OCI-LY7 (cell line): ENCODE measurements at regions not wholly inside any gene's neighbourhood (a gene's known extent, or its start where the extent isn't known, plus 50 kb on each side); places are given as distances from the start of the nearest gene placed in this dataset.

Experiments used
- BruUV-seq: library from RNA; stranded (reverse); fragments of 400-500 nt; replicated peaks from 2 replicates; lab custom pipeline; 2021; lab: Mats Ljungman, UMichigan
- CTCF ChIA-PET: fragments of 300-600 bp; sonication (Branson Sonifier 250); formaldehyde crosslinking; loops from one replicate; lab custom pipeline; 2022; ENCODE audit warnings: antibody characterized with exemption; ENCODE audit not compliant: unreplicated experiment; lab: Charles Lee
- POLR2A ChIA-PET: fragments of 300-600 bp; sonication (Branson Sonifier 250); formaldehyde crosslinking; loops from one replicate; lab custom pipeline; 2022; ENCODE audit warnings: antibody characterized with exemption; lab: Charles Lee
- DNase-seq: peaks from one replicate; pipeline ENCODE4 v3.0.0-alpha.2; 2015; ENCODE audit warnings: low spot score
- H2AFZ ChIP-seq: fragments of 200-600 bp; sonication (generic), shearing (Covaris generic); 2 replicates; pipeline ENCODE4 v1.6.1; 2014; ENCODE audit warnings: mild to moderate bottlenecking, antibody characterized with exemption, low read length, moderate library complexity
- H3K27ac ChIP-seq: fragments of 200-600 bp; sonication (generic); 2 replicates; pipeline ENCODE4 v1.5.1; 2014; ENCODE audit warnings: mixed run types, low read depth, mild to moderate bottlenecking, moderate library complexity, low read length, inconsistent platforms; ENCODE audit not compliant: poor library complexity, severe bottlenecking
- H3K36me3 ChIP-seq: fragments of 200-600 bp; sonication (generic); 2 replicates; pipeline ENCODE4 v1.6.1; 2014; ENCODE audit warnings: mild to moderate bottlenecking, antibody characterized with exemption, low read length, moderate library complexity, mixed read lengths; ENCODE audit not compliant: insufficient read depth
- H3K4me1 ChIP-seq: fragments of 200-600 bp; sonication (generic); 2 replicates; pipeline ENCODE4 v1.5.1; 2014; ENCODE audit warnings: mild to moderate bottlenecking, low read length; ENCODE audit not compliant: insufficient read depth, poor library complexity, severe bottlenecking
- H3K4me2 ChIP-seq: fragments of 200-600 bp; sonication (generic); 2 replicates; pipeline ENCODE4 v1.6.1; 2014; ENCODE audit warnings: mild to moderate bottlenecking, low read length
- H3K4me3 ChIP-seq: fragments of 200-600 bp; sonication (generic); 2 replicates; pipeline ENCODE4 v1.5.1; 2014; ENCODE audit warnings: mild to moderate bottlenecking, low read depth, low read length; ENCODE audit not compliant: poor library complexity, severe bottlenecking
- H3K79me2 ChIP-seq: fragments of 200-600 bp; sonication (generic); 2 replicates; pipeline ENCODE4 v1.6.1; 2016; ENCODE audit warnings: low read depth, mild to moderate bottlenecking, low read length, moderate library complexity, mixed read lengths; ENCODE audit not compliant: insufficient read depth
- H3K9me2 ChIP-seq: fragments of 200-600 bp; sonication (generic); 2 replicates; pipeline ENCODE4 v1.6.1; 2016; ENCODE audit warnings: mild to moderate bottlenecking, low read length, mixed read lengths; ENCODE audit not compliant: insufficient read depth
- H3K9me3 ChIP-seq: fragments of 200-600 bp; sonication (generic); 2 replicates; pipeline ENCODE4 v1.6.1; 2014; ENCODE audit warnings: mild to moderate bottlenecking, mixed run types, low read length, mixed read lengths
- H4K20me1 ChIP-seq: fragments of 200-600 bp; sonication (generic); 2 replicates; pipeline ENCODE4 v1.6.1; 2014; ENCODE audit warnings: mild to moderate bottlenecking, antibody characterized with exemption, low read length, moderate library complexity, mixed read lengths; ENCODE audit not compliant: insufficient read depth
- EZH2phosphoT487 ChIP-seq: fragments of 200-600 bp; sonication (generic); IDR thresholded peaks from 2 replicates; pipeline ENCODE4 v1.6.1; 2018; ENCODE audit warnings: low read depth, borderline replicate concordance, mild to moderate bottlenecking, mixed run types, antibody characterized with exemption, low read length, moderate library complexity, mixed read lengths
- intact Hi-C: fragments of 100-400 bp; cut with micrococcal nuclease; formaldehyde crosslinking; loops from one replicate; pipeline ENCODE4 v1.10.0; 2022; ENCODE audit not compliant: unreplicated experiment
- TF ChIP-seq, protein P1 (sequence below): fragments of 200-600 bp; sonication (generic); conservative IDR thresholded peaks from 2 replicates; pipeline ENCODE4 v1.5.1; 2014; ENCODE audit warnings: mild to moderate bottlenecking, antibody characterized with exemption, low read length, moderate library complexity, mixed read lengths

DNA sequence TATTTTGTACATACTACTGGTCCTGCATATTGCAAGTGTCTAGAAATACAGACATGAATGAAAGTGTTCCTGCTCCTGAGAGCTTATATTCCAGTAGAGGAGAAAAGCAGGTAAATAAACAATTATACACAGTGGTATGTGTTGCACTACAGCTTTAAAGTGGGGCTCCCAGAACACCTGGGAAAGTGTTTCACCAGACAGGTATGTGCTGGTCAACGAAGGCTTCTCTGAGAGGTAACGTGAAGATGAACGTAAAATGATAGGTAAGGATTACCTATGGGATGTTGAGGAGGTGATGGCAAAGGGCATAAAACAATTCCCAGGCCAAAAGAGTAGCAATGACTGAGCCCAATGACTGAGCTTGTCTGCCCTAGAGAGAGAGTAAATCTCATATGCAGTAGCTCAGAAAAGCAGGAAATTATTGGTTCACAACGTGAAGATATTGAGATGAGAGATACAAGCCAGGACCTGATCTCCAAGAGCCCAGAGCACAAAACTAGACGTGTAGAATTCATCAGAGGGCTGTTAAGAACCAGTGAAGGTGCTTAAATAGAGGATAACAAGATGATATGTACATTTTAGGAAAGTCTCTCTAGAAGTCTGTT is 459.1 kb upstream of the BCHE start:
- H3K4me1 ChIP-seq, result no peaks in the 10 kb centered on the region
- H3K9me2 ChIP-seq, result no peaks in the 10 kb centered on the region
- TF ChIP-seq, protein P1, sequence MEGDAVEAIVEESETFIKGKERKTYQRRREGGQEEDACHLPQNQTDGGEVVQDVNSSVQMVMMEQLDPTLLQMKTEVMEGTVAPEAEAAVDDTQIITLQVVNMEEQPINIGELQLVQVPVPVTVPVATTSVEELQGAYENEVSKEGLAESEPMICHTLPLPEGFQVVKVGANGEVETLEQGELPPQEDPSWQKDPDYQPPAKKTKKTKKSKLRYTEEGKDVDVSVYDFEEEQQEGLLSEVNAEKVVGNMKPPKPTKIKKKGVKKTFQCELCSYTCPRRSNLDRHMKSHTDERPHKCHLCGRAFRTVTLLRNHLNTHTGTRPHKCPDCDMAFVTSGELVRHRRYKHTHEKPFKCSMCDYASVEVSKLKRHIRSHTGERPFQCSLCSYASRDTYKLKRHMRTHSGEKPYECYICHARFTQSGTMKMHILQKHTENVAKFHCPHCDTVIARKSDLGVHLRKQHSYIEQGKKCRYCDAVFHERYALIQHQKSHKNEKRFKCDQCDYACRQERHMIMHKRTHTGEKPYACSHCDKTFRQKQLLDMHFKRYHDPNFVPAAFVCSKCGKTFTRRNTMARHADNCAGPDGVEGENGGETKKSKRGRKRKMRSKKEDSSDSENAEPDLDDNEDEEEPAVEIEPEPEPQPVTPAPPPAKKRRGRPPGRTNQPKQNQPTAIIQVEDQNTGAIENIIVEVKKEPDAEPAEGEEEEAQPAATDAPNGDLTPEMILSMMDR, result no peak
- TF ChIP-seq EZH2phosphoT487, result no peak
- H3K27ac ChIP-seq, result no peak overlapping the region
- H3K4me3 ChIP-seq, result no peak overlapping the region
- H3K79me2 ChIP-seq, result no peaks in the 10 kb centered on the region
- H4K20me1 ChIP-seq, result no peaks in the 10 kb centered on the region
- H2AFZ ChIP-seq, result no peak overlapping the region
- ChIA-PET POLR2A (interaction anchor here (0.6 kb wide), 1 partner anchor 661 kb away, joined by 3 read pairs; no protein-coding TSS in a partner anchor), CTCF (no interaction called here)
- no peaks in the 10 kb centered on the region for H3K9me3 ChIP-seq
- H3K36me3 ChIP-seq, result no peaks in the 10 kb centered on the region
- no peak for DNase-seq
- BruUV-seq, result no TSS peak
- intact Hi-C loops, result no loop called here
- no peak overlapping the region for H3K4me2 ChIP-seq

DNA sequence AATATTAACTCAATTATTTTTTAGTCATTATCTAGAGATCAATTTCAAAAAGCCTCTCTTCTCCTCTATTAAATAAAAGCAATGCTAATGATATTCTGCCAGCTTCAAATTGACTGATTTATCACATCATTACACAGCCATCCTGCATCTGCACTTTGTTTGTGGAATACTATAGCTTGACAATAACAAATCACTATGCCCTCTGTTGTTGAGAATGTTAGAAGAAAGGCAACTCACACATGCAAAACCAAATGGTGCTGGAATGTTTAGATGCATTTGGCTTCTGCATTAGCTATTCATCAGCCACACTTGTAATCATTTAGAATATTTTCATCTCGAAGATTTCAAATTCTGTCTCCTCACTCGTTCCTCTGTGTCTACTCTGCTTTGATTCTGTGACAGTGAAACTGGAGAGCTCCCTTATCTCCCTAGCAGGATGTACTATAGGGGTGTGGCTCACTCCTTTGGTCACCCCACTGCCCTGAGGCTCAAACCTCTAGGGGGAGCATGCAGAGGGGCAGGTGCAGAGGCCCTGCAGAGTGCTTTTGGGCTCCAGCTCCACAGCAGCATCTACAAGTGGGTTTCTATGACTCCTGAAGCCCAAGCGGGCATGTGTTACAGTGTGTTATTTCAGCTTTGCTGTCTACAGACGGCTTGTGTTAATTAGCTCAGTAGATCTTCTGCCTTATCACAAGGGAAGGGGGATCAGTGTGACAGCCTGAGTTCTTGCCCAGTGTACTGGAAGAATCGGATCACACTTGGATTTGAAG is 454.1 kb upstream of the BCHE start:
- no peak overlapping the region for H3K4me2 ChIP-seq
- DNase-seq, result no peak
- no peaks in the 10 kb centered on the region for H3K9me3 ChIP-seq
- no peaks in the 10 kb centered on the region for H3K36me3 ChIP-seq
- no peak overlapping the region for H3K4me3 ChIP-seq
- H3K9me2 ChIP-seq, result no peaks in the 10 kb centered on the region
- no peak overlapping the region for H2AFZ ChIP-seq
- intact Hi-C loops, result no loop called here
- TF ChIP-seq, protein P1, result no peak
- no peak for TF ChIP-seq EZH2phosphoT487
- no peaks in the 10 kb centered on the region for H3K79me2 ChIP-seq
- H4K20me1 ChIP-seq, result no peaks in the 10 kb centered on the region
- BruUV-seq, result no TSS peak
- no peak overlapping the region for H3K27ac ChIP-seq
- ChIA-PET POLR2A (no interaction called here), CTCF (no interaction called here)
- no peaks in the 10 kb centered on the region for H3K4me1 ChIP-seq

DNA sequence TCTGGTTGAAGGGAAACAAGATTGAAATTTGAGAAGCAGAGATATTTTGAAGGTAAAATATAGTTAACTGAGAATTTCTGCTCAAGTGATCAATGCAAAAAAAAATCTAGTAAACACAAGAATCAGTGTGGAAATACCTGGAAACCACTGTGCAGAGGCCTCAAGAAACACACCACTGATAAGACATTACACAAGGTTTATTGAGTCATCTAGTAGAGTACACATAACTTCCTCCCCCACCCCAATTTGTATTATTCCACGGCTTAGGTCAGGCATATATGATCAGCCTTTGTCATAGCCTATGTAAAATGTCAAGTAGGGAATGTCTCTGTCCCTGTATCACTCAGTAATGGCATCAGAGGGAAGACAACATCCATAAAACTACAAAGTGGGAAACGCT is 447.8 kb upstream of the BCHE start:
- no peak for DNase-seq
- Histone ChIP-seq H3K27ac (no peak overlapping the region), H3K4me3 (no peak overlapping the region), H4K20me1 (no peaks in the 10 kb centered on the region), H3K79me2 (no peaks in the 10 kb centered on the region), H3K4me1 (no peaks in the 10 kb centered on the region), H3K36me3 (no peaks in the 10 kb centered on the region), H3K9me2 (no peaks in the 10 kb centered on the region), H3K4me2 (no peak overlapping the region), H3K9me3 (no peaks in the 10 kb centered on the region), H2AFZ (no peak overlapping the region)
- CTCF ChIA-PET, result no interaction called here
- intact Hi-C loops, result no loop called here
- TF ChIP-seq, protein P1, result no peak
- no peak for TF ChIP-seq EZH2phosphoT487
- no TSS peak for BruUV-seq
- POLR2A ChIA-PET, result interaction anchor here (0.6 kb wide), 1 partner anchor 648 kb away, joined by 3 read pairs; no protein-coding TSS in a partner anchor
